ENCODE measurements at regions not wholly inside any gene's neighbourhood (a gene's known extent, or its start where the extent isn't known, plus 50 kb on each side); places are given as distances from the start of the nearest gene placed in this dataset.
"Not testable (repeated sequence)": the region's sequence is repeated elsewhere in the genome, so short reads cannot be mapped to it uniquely, and the experiment has no call there.

DNA sequence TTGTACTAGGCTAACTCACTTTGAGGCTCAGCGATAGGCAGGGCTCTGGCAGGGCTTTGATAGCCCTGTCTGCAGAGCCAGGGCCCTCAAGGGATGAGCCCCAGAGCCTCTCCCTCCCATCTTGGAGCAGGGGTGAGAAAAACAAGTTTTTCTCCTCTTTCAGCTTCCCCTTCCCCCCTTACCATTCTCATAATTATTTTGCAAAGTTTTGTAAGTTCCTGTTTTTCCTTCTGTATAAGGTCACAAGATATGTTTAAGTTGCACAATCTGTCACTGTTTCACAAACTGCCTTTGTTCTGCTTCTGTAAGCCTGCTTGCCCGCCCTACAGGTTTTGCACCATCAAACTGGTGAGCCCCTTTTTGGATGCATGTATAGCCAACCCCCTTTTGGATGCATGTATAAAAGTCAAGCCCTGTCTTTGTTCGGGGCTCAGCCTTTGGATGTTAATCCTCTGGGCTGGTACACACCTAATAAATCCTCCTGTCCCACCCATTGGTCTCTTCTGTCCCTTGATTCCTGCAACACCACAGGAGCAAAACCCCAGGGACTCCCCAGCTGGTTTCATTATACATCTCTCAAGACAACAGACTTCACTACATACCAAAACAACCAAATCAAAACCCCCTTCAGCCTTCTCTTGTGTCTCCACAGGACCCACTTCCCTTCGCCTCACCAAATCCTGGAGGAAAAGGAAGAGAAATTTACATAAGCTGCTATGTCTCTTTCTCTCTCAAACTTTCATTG, 52.5 kb upstream of the RESF1 start:
- TF ChIP-seq, protein P1, sequence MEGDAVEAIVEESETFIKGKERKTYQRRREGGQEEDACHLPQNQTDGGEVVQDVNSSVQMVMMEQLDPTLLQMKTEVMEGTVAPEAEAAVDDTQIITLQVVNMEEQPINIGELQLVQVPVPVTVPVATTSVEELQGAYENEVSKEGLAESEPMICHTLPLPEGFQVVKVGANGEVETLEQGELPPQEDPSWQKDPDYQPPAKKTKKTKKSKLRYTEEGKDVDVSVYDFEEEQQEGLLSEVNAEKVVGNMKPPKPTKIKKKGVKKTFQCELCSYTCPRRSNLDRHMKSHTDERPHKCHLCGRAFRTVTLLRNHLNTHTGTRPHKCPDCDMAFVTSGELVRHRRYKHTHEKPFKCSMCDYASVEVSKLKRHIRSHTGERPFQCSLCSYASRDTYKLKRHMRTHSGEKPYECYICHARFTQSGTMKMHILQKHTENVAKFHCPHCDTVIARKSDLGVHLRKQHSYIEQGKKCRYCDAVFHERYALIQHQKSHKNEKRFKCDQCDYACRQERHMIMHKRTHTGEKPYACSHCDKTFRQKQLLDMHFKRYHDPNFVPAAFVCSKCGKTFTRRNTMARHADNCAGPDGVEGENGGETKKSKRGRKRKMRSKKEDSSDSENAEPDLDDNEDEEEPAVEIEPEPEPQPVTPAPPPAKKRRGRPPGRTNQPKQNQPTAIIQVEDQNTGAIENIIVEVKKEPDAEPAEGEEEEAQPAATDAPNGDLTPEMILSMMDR (IDR thresholded peaks at IDR 0.05; ENCODE audit: low read depth, low read length, missing control alignments): no peak
- in situ Hi-C loops (cut with HindIII; ENCODE audit: low pct_ligation_motif_present, low sequenced_read_pairs): no loop called here
- no peak for DNase-seq
- no peaks in the 10 kb centered on the region for H3K27me3 ChIP-seq (replicated peaks)
- H3K4me3 ChIP-seq (ENCODE audit: low read depth, low read length): no peak overlapping the region
- H3K27ac ChIP-seq: no peak overlapping the region
- no peaks in the 10 kb centered on the region for H3K36me3 ChIP-seq (replicated peaks)

DNA sequence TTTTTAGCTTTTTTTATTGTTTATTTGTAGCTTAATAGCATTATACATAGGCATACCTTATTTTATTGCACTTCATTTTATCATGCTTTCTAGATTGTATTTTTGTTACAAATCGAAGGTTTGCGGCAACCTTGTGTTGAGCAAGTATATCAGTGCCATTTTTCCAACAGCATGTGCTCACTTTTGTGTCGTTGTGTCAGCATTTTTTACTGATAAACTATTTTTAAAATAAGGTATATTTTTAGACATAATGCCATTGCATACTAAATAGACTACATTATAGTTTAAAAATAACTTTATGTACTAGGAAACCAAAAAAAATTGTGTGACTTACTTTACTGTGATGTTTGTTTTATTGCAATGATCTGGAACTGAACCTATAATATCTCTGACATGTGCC, 56.2 kb upstream of the RESF1 start:
- in situ Hi-C loops (cut with HindIII; ENCODE audit: low pct_ligation_motif_present, low sequenced_read_pairs): no loop called here
- TF ChIP-seq, protein P1 (IDR thresholded peaks at IDR 0.05; ENCODE audit: low read depth, low read length, missing control alignments): no peak
- Histone ChIP-seq H3K27ac (no peak overlapping the region), H3K4me3 (ENCODE audit: low read depth, low read length) (no peak overlapping the region), H3K27me3 (replicated peaks) (no peaks in the 10 kb centered on the region), H3K36me3 (replicated peaks) (no peaks in the 10 kb centered on the region)
- DNase-seq: no peak

DNA sequence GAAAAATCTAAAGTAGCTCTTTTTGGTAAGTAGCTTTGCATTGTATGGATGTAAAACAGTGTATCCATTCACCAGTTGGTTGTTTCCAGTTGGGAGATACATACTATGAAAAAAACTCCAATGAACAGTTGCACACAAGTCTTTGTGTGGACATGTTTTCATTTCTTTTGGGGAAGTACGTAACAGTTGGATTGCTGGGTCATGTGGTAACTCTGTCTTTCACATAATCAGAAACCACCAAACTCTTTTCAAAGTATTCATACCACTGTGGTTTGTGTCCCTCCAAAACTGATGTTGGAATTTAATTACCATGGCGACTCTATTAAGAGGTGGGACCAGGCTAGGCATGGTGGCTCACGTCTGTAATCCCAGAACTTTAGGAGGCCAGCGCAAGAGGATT, 58.9 kb upstream of the RESF1 start:
- Histone ChIP-seq H3K36me3 (replicated peaks) (no peaks in the 10 kb centered on the region), H3K27me3 (replicated peaks) (no peaks in the 10 kb centered on the region), H3K4me3 (ENCODE audit: low read depth, low read length) (no peak overlapping the region), H3K27ac (no peak overlapping the region)
- in situ Hi-C loops (cut with HindIII; ENCODE audit: low pct_ligation_motif_present, low sequenced_read_pairs): no loop called here
- DNase-seq: peak; percentile 25
- TF ChIP-seq, protein P1 (IDR thresholded peaks at IDR 0.05; ENCODE audit: low read depth, low read length, missing control alignments): no peak

DNA sequence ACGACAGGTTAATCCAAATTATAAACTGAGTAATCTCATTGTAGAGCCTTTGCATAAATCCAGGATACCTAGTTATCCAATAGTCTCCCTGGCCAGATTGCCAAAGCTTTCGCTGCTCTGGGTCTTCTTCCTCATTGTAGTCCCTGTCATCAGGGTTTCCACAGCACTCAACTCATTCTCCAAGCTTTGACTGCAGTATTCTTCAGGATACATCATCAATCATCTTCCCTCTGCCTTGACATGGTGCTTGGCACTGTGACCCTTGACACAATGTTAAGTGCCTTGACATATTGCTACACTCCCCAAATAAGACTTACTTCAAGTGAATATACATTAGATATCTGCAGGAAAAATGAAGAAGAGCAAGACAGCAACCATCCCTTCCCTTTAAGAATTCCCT, 60.1 kb upstream of the RESF1 start:
- Histone ChIP-seq H3K27me3 (replicated peaks) (no peaks in the 10 kb centered on the region), H3K36me3 (replicated peaks) (no peaks in the 10 kb centered on the region), H3K4me3 (ENCODE audit: low read depth, low read length) (no peak overlapping the region), H3K27ac (no peak overlapping the region)
- DNase-seq: no peak
- TF ChIP-seq, protein P1 (IDR thresholded peaks at IDR 0.05; ENCODE audit: low read depth, low read length, missing control alignments): no peak
- in situ Hi-C loops (cut with HindIII; ENCODE audit: low pct_ligation_motif_present, low sequenced_read_pairs): no loop called here

DNA sequence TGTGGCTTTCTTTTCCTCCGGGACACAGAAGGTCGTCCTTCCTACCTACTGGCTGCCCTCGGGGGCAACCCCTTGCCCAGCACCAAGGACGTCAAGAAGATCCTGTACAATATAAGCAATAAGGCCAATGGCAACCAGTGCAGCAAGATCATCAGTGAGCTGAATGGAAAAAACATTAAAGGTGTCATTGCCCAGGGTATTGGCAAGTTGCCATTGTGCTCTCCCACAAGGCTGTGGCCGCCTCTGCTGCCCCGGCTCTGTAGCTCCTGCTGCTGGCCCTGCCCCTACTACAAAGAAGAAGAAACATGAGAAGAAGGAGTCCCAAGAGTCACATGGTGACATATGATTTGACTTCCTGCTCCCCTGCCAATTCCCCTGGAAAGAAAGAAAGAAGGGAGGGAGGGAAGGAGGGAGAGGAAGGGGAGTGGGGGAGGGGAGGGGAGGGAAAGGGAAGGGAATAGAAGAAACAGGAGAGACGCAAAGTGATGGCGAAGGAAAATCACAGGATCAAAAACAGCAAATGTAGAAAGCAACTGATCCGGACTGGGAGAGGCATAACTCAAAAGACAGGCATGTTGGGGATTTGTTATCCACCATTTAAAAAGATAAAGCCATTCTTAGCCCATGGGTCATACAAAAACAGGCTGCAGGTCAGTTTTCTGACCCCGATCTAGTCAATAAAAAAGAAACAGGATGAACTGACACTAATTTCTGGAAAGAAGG, 61.3 kb upstream of the RESF1 start:
- in situ Hi-C loops (cut with HindIII; ENCODE audit: low pct_ligation_motif_present, low sequenced_read_pairs): no loop called here
- Histone ChIP-seq H3K27me3 (replicated peaks) (no peaks in the 10 kb centered on the region), H3K4me3 (ENCODE audit: low read depth, low read length) (no peak overlapping the region), H3K27ac (no peak overlapping the region), H3K36me3 (replicated peaks) (no peaks in the 10 kb centered on the region)
- DNase-seq: peak; percentile 19
- TF ChIP-seq, protein P1 (IDR thresholded peaks at IDR 0.05; ENCODE audit: low read depth, low read length, missing control alignments): no peak

DNA sequence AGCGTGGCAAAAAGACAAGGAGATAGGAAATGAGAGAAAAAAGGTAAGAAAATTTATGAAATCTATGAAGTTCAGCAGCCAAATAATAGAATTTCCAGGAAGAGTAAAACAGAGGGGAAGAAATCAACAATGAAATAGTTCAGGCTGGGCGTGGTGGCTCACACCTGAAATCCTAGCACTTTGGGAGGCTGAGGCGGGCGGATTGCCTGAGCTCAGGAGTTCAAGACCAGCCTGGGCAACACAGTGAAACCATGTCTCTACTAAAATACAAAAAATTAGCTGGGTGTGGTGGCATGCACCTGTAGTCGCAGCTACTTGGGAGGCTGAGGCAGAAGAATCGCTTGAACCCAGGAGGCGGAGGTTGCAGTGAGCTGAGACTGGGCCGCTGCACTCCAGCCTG, 62.1 kb upstream of the RESF1 start:
- H3K36me3 ChIP-seq (replicated peaks); H3K27ac ChIP-seq; DNase-seq; in situ Hi-C loops (cut with HindIII; ENCODE audit: low pct_ligation_motif_present, low sequenced_read_pairs); H3K27me3 ChIP-seq (replicated peaks); H3K4me3 ChIP-seq (ENCODE audit: low read depth, low read length): not testable (repeated sequence)
